ENCODE measurements at regions not wholly inside any gene's neighbourhood (a gene's known extent, or its start where the extent isn't known, plus 50 kb on each side); places are given as distances from the start of the nearest gene placed in this dataset.
A peak's percentile ranks its signal among the peaks of the same experiment; 100 is the strongest.
"Not testable (repeated sequence)": the region's sequence is repeated elsewhere in the genome, so short reads cannot be mapped to it uniquely, and the experiment has no call there.

DNA sequence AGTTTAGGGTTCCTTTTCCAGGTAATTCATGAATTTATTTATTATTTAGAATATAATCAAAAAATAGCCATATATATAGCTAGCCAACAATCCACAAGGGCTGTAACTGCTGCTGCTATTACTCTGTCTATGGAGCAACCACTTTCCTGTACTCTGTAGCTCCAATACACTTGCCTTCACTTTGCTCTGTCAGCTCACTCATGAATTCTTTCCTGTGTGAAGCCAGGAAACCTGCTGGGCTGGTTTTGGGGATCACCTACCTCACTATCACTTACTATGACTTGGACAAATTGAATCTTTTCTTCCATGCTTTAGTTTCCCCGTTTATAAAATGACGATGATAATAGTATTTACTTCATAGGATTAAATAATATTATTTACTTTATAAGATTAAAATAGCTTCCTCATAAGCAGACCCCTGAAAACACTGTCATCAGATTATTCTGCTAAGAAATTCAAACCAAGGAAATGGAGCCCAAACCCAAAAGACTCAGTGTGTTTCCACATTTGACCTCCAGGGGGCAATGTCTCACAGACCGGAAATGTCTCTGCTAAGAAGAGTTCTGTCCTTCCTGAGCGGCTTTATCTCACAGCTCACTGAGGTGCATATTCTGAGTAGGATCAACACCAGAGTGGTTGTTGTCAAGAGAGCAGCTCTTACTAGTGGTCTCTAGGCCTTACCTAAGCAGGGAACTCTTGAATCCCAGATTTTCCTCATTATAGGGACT lies 457.1 kb downstream of the DAD1 start:
- DNase-seq, result no peak

DNA sequence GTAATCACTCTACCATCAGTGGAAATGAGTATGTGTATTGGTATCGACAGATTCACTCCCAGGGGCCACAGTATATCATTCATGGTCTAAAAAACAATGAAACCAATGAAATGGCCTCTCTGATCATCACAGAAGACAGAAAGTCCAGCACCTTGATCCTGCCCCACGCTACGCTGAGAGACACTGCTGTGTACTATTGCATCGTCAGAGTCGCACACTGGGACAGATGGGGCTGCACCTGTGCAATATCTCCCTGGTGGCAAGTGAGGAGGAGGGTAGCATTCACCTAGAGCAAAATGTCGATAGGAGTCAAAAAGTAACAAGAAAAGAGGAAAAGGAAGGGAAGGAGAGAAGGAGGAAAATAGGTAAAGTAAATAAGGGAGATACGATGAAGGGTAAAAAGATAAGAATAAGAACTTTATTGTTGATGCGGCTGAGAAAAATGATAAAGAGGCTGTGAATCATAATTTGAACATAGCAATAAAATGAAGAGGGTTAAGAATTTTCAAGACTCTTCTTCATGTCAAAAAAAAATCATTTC lies 450.5 kb upstream of the OR4E1 start:
- no peak for DNase-seq

DNA sequence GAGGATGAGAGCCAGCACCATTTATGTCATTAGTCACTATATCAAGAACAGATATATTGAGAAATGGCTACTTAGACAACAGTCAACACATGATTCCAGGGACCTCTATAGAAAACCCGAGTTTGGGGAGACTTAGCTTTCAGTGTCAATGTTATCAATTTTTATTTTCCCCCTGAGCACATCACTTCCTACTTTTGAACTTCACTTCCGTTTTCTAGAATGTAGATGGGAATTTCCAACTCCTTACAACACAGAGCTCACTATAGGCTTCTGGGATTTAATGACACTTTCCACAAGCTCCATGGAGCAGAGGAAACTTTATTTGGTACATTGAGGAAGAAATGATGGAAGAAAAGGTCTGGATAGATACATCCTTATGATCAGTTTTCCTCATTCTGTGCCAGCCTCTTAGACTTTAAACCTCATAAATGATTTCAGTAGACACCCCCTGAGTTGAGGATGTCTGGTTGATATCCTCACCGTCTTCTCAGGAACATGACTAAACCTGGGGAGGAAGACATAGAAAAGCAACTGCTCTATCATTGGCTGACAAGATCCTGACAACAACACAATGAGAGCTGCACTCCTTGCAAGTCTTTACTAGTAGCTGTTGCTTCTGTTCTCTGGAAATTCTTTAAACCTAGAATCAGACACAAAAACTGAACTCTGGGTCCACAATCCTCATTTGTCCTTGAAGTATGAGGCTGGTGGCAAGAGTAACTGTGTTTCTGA lies 449.4 kb upstream of the OR4E1 start:
- no peak for DNase-seq

DNA sequence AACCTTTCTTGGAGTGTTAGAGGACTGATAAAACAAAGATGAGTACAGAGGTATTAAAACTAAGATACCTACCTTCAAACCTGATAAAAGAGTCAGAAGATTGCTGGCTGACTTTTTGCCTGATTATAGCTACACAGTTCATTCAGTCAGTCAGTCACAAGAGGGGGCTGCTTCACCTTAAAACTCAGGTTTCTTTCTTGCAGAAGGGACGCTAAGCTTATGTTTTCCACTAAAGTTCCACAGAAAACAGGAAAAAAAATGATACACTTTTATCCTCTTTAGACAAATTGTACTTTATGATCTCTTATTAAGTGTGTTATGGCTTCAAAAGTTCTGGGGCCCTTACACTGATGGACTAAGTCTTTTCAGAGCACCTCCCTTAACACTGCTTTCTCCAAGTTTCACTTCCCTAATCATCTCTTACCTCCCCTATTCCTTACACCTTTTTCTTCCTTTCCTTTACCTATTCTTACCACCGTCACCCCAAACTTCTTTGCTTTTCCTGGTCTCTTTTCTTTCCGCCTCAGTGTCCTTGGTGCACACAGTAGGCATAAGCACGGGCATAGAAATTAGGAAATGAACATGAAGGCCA lies 448.7 kb upstream of the OR4E1 start:
- DNase-seq, result no peak

DNA sequence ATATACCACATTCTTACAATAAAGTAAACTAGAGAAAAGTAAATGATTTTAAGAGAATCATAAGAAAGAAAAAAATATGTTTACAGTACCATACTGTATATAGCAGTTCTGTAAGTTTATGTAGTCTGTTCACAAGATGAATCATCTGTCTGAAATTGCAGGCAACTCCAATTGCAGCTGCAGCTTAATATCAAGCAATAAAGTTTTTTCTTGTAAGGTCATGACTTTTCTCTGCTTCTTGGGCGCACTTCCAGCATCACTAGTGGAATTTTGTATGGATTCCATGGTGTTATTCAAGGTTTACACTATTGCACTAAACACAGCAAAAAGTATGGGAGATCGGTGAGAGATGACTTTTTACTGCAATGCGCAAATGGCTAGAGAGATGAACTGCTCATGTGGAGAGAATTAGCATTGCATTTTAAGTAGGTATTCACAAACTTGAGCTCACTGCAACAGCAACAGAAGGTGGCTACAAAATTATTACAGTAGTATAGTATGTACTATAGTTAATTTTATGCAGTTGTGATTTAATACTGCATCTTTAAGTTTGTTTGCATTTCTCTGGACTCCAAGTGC lies 445.4 kb upstream of the OR4E1 start:
- DNase-seq, result no peak

DNA sequence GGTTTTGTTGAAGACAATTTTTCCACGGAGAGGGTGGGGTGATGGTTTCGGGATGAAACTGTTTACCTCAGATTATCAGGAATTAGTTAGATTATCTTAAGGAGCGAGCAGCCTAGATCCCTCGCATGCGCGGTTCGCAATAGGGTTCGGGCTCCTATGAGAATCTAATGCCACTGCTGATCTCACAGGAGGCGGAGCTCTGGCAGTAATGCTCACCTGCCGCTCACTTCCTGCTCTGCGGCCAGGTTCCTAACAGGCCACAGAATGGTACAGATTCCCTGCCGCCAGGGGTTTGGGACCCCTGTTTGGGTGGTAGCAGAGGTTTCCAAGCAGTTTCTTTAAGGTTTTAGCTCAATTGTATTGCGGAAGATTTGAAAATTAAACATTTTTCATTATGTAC lies 439.8 kb upstream of the OR4E1 start:
- no peak for DNase-seq

DNA sequence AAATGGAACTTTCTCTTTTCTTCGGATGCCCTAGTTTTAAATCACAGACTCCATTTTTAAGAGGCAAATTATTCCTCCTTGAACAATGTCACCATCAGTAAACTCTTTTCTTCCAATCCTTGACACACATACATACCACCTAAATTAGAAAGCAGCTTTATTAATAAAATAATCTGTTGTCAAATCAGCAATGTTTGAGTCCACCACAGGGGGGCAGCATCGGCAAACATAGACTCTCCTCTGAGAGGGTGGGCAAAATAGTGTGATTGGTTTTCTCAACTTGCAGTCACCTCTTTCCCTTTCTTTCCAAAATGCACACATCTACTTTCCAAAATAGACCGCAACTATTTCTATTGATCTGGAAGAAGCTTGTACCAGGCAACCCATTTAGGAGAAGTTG lies 438.4 kb upstream of the OR4E1 start:
- DNase-seq, result peak; percentile 8

DNA sequence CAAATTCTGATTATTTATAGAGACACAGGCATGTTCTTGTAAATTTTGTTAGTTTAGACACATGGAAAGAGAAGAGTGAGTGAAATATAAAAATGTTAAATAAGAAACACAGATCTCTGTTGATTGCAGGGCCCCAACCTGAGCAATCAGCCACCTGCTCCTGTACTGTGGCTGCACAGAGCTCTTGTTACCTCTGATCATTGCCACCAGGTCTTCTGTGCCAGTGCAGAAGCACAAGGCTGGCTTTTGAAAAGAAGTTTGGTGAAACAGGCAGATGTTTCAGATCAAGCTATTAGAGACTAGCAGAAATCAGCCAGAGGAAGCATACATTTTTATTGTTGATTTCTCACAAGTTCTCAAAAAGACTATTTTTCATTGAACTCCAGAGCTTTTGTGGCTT lies 434.1 kb upstream of the OR4E1 start:
- no peak for DNase-seq

DNA sequence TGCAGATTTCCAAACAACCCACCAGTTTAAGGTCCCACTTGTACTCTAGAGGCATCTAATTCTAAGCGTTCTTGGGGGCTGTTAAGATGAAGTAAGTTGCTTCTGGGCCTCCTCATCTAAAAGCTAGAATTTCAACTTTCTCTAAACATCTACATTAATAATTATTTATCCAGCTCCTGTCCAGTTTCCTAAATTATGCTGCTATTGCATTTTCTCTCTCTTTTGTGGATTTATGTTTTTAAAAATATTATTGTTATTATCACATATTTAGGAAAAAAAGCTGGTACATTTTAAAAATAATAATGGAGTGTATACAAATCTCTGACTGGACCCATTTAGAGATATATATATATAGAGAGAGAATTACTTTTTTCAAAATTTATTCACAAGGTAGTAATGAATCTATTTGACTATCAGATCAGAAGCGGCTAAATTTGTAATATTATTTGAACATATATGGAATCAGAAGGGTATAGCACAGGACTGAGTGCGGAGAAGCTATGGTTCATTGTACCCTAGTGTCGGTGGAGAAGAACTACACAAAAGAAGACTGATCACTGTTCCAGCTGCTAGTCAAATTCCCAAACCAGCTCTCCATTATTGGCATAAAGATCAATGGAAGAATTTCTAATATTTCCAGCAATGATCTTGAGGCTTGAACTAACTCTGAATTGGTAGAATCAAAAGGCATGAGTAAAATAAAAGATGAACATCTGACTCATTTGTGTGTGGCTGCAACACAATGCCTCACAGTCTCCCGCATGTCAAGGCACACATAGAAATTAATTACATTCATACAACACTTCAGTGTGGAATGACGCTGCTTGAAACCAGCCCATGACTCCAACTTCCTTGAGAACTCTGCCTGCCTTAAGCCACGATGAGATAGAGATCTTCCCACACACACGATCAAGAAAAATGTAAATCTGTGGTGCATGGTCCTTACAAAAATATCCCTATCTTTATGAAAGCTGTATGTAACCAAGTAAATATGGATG lies 433.4 kb upstream of the OR4E1 start:
- DNase-seq, result no peak

DNA sequence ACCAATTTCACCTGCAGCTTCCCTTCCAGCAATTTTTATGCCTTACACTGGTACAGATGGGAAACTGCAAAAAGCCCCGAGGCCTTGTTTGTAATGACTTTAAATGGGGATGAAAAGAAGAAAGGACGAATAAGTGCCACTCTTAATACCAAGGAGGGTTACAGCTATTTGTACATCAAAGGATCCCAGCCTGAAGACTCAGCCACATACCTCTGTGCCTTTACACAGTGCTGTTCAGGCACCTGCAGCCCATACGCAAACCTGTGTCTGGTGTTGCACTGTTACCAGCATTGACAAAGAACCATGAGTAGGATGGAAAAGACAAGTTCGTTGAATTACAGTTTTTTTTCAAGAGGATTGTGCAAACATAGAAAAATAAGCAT lies 432.0 kb upstream of the OR4E1 start:
- no peak for DNase-seq

DNA sequence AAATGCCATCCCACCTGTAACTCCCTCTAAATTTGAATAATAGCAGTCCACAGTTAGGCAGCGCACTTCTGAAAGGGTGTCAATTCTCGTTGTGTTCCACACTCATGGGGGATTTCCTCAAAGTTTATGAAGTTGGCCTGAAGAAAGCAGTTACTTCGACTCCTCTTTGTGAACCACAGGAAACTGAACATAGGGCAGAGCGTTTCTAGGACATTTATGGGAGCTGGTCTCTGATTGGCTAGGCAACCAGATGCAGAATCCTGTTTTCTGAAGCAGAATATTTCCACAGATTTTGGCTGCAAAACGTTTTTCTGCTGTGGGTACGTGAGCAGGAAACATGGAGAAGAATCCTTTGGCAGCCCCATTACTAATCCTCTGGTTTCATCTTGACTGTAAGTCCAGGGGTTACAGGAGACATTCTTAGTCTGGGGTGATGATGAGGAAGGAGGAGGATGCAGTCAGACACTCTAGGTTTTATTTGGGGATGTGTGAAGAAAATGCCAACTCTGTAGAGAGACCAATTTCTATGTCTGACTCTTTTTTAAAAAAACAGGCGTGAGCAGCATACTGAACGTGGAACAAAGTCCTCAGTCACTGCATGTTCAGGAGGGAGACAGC lies 431.5 kb upstream of the OR4E1 start:
- no peak for DNase-seq

DNA sequence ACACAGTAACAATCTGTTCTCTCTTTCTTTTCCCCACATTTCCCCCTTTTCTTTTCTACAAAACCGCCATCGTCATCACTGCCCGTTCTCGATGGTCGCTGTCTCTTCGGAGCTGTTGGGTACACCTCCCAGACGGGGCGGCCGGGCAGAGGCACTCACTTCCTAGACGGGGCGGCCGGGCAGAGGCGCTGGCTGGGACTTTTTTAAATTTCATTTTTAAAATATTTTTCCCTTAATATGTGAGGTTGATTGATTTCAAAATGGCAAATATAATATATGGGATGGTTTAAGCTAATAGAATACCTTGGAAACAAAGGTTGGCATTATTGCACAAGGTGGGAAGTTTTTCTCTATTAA lies 427.1 kb upstream of the OR4E1 start:
- not testable (repeated sequence) for DNase-seq

DNA sequence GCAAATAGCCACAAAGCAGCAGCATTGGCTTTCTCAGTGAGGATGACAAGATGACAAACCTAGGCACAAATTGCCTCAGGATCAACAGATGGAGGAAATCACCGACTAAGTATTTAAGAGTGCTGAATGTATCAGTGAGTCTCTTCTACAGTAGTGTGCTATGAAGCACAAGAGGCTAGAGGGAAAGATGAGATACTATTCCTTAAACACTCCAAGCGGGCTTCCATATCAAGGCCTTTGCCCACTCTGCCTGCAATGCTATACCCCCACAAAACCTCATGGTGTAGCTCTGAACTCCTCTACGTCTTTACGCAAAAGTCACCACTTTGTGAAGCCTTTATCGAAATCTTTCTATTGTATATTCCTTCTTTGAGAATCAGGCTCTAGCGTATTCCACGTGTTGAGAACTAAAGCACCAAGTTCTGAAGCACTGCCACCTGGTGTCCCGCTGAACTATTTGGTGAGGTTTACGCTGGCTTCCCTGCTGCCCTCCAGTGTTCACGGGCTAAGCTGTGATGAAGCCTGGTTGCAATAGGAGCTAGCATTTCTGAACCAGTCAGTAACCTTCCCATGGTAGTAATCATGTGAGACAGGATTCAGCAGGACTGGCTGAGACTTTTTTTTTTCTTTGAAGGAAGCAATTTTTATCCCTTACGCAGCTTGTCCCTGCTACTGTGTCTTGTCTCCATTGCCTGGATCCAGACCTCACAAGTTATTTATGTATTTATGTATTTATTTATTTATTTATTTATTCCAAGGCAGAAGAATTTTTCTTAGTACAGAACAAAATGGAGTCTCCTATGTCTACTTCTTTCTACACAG lies 426.5 kb upstream of the OR4E1 start:
- DNase-seq, result peak; percentile 35

DNA sequence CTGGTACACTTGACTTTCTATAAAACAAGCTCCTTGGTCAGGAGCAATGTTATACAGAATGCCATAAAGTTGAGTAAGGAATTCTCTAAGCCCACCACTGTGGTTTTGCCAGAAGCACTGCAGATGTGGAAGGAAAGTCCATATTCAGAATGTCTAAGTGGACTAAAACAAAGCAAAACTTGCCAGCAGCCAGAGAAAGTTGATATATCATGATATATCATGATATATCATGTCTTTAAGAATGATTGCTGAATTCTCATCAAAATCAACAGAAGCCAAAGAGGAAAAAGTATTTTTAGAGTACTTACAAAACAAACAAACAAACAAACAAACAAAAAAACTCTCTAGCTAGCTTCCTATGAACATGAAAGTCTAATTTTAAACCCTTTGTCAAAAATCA lies 424.8 kb upstream of the OR4E1 start:
- no peak for DNase-seq

DNA sequence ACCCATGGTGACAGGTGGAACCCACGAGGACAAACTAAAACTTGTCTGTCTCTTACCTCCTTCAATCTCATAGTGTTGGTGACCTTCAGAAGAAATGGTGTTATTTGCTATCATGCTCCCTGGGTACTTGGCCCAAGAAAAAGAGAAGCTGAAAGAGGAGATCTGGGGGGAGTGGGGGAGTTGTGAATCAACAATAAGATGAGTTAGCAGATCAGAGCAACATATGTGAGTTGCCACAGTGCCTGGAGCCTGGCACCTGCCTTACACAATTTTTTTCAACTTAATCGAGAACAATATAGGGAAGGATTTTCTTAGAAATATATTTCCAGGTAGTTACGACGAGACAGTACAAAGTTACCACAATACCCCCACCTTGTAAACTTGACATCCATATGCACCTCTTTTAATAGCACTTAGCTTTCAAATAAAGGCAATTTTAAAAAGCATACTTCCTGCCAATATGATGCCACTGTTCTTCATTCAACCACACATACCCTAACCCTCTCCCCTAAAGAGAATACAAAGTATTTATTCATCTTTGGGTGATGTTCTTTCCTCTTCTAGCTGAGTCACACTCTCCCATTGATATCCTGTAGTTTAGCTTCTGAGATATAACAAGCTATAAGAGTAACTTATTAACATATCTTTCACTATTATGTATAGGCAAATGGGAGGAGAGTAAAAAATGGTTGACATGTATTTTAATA lies 424.1 kb upstream of the OR4E1 start:
- DNase-seq, result no peak

DNA sequence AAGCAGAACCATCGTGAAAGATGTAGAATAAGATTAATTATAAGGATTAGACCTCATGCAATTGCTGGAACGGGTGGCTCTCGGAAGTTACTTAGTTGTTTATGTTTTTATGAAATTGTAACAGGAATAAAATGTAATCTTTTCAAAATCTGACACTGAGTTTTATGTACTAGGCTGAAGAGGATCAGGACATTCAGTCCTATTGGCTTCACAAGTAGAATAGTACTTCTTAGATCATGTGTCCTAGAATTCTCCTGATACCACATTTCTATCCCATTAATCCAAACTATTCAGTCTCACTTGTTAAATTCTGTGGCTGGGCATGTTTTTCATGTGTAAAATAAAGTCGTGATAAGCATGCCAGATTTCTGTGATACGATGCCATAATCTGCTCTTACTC lies 423.5 kb upstream of the OR4E1 start:
- no peak for DNase-seq

DNA sequence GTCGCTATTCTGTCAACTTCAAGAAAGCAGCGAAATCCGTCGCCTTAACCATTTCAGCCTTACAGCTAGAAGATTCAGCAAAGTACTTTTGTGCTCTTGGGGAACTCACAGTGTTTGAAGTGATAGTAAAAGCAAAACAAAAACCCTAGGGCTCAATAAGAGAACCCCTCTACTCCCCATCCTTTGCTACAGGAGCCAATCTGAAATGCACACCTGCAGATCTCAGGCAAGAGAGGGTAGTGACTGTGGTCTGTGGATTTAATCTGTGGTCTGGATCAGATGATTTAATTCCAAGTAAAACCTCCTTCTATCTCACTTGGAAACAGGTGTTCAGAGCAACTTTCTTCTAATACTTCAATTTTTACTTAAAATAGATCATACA lies 422.9 kb upstream of the OR4E1 start:
- no peak for DNase-seq

DNA sequence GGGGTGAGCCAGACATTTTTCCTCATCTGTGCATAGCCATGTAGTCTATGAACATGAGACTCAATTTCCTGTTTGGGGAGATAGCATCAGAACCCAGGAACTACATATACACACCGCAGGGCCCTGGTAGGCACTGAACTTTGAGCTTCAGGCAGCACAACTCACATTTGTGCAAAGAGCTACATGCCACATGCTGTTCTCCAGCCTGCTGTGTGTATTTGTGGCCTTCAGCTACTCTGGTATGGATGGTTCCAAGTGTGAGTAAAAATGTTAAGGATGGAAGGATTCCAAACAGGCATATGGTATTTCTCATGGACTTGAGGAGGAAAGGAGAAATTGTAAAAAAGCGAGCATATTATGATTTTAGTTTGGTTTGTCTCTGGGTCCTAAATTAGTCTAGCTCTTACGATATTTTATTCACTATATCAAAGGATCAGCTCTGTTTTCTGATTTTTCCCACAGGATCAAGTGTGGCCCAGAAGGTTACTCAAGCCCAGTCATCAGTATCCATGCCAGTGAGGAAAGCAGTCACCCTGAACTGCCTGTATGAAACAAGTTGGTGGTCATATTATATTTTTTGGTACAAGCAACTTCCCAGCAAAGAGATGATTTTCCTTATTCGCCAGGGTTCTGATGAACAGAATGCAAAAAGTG lies 422.4 kb upstream of the OR4E1 start:
- DNase-seq, result no peak

DNA sequence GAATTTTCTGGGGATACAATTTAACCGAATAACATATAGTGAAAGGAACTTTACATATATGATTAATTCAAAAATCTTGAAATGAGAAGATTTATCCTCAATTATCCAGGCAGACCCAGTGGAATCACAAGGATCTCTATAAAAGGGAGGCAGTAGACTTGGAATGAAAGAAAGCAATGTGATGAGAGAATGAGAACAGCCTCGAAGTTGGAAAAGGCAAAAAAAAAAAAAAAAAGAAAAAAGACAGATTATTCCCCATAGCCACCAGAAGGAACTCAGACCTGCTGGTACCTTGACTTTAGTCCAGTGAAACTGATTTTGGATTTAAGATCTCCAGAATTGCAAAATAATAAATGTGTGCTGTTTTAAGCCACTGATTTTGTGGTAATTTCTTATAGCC lies 416.3 kb upstream of the OR4E1 start:
- DNase-seq, result no peak
